ENCODE measurements at regions not wholly inside any gene's neighbourhood (a gene's known extent, or its start where the extent isn't known, plus 50 kb on each side); places are given as distances from the start of the nearest gene placed in this dataset.

GRCh38 chr13:64457976-64458375 lies 2772.2 kb downstream of the PCDH9 start:
- no peak for TF ChIP-seq POLR2A (IDR thresholded peaks at IDR 0.05)
- TF ChIP-seq CTCF (IDR thresholded peaks at IDR 0.05): no peak

Data from ovary (tissue), 3 donors.